ENCODE measurements at regions not wholly inside any gene's neighbourhood (a gene's known extent, or its start where the extent isn't known, plus 50 kb on each side); places are given as distances from the start of the nearest gene placed in this dataset.
A peak's percentile ranks its signal among the peaks of the same experiment; 100 is the strongest.
"Not testable (repeated sequence)": the region's sequence is repeated elsewhere in the genome, so short reads cannot be mapped to it uniquely, and the experiment has no call there.

GRCh38 chr18:14460364-14460763, 83.0 kb downstream of the POTEC start:
- not testable (repeated sequence) for DNase-seq

GRCh38 chr18:14459826-14460225, 83.6 kb downstream of the POTEC start:
- DNase-seq = not testable (repeated sequence)

DNA sequence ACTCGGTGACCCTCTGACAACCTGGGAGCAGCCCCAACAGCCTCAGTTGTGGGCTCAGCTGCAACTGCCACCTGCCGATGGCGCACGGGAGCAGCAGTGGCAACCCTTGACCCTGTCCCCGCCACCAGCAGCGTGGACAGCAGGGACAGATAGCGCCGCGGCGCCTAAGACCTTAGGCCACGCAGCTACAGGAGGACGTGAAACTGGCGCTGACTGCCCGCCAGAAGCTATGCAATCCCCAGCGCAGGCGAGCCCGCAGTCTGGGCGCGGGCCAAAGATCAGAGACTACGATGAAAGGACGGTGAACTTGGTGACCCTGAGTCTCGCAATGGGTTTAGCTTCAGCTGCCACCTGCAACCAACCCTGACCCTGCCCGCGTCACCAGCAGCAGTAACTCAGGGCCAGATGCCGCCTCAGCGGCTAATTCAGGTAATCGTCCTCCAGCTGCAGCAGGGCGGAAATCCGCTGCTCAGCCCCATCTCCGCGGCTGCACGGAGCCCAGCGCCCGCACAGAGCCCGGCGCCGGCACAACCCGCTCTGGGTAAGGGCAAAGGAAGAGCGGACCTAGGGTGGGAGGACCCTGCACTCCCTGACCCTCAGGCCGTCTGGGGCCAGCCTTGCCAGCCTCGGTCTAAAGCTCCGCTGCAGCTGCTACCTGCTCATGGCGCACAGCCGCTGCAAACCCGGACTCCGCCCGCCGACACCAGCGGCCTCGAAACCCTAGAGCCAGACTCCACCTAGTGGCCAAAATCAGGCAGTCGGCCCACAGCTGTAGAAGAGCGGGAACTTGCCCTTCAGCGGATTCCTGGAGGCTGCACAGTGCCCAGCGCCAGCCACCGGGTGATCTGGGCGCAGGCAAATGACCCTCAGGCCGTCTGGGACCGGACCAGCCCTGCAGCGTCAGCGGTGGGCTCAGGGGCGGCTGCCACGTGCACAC, 85.1 kb downstream of the POTEC start:
- peak in 3 of 14 donors; percentile 9 to 22 (median 16) for DNase-seq

- DNase-seq = peak in 3 of 14 donors; percentile 4 to 21 (median 12)
These were observed 92.8 kb downstream of the POTEC start for GRCh38 chr18:14450637-14451009.

GRCh38 chr18:14449995-14450636, 93.3 kb downstream of the POTEC start:
- DNase-seq = peak in 5 of 14 donors; percentile 2 to 57 (median 12)

DNA sequence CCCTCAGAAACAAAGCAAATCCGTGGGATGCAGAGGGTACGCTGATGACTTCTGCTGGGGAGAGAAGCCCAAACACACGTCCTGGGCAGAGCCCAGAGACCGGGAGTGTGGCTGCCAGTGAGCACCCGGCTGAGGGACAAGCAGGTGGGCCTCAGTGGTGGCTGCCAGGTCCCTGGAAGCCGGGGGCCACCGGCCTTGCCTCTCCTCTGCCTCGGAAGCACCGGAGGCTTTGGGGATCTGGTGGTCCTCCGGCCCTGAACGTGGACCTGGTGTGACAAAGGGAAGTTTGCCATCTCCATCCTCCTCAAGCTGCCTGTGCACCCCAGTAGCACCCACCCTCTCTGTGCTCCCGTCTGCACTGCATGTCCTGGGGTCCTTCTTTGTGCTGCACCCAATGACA, 94.3 kb downstream of the POTEC start:
- not testable (repeated sequence) for DNase-seq

- not testable (repeated sequence) for DNase-seq
These were observed 95.7 kb downstream of the POTEC start for GRCh38 chr18:14447715-14448114.

- not testable (repeated sequence) for DNase-seq
These were observed 107.9 kb downstream of the POTEC start for GRCh38 chr18:14435460-14435859.

- not testable (repeated sequence) for DNase-seq
These were observed 111.0 kb downstream of the POTEC start for GRCh38 chr18:14432371-14432770.

- DNase-seq = peak in 9 of 14 donors; percentile 9 to 80 (median 26)
These were observed 112.3 kb downstream of the POTEC start for GRCh38 chr18:14431031-14431521.

DNA sequence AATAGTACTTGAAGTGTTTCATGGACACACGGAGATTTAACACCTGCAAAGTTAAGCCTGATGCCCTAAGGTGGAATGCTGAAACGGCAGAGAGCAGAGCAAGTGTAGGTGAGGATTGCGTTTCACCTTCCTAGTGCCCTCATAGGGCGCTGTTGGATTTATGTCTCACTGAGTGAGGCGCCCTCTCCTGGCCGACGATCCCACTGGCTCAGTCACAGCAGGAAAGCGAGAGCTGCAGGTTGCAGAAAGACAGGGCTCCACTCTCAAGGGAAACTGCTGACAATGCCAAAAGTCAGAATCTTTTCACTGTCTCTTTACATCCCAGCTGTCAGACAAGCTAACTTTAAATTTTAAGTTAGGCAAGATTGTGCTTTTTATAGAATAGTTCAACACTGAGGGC, 127.6 kb downstream of the POTEC start:
- peak in 3 of 14 donors; percentile 0 to 2 (median 1) for DNase-seq

GRCh38 chr18:14415399-14415798, 128.0 kb downstream of the POTEC start:
- DNase-seq = not testable (repeated sequence)

DNA sequence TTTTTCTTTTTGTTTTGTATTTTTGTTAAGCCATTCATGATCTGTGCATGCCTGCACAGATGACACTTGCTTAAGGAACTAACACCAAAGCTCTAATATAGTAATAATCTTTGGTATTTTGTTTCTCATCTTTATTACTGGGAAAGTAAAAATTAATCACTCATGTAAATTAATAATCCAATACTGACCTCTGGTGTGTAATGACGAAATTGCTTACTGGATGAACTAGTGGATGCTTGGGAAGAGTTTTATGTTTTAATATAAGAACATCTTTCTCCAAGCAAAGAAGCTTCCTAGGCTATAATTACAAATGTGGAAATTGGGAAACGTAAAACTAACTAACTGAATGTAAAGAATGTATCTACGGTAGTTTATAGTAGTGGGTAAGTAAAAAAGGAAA, 147.9 kb downstream of the POTEC start:
- DNase-seq = not testable (repeated sequence)

GRCh38 chr18:14393563-14394103, 149.8 kb downstream of the POTEC start:
- DNase-seq = not testable (repeated sequence)

DNA sequence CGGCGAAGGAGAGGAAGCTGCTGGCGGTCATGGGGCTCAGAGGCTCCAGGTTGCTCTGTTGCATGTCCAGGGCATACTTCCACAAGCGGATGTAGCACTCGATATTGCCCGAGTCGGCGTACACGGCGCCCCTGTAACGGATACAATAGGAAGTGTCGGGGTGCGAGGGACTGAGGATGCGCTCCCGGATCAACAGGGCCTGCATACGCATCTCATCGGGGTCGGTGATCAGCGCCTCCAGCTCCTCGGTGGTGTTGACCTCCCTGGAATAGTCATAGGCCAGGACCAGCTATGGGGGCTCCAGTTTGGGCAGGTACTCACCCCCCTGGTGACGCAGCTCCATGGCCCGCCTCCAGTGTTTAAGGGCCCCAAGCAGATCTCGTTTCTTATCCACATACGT, 150.8 kb downstream of the POTEC start:
- DNase-seq = not testable (repeated sequence)

- not testable (repeated sequence) for DNase-seq
These were observed 158.4 kb downstream of the POTEC start for GRCh38 chr18:14384961-14385360.

DNA sequence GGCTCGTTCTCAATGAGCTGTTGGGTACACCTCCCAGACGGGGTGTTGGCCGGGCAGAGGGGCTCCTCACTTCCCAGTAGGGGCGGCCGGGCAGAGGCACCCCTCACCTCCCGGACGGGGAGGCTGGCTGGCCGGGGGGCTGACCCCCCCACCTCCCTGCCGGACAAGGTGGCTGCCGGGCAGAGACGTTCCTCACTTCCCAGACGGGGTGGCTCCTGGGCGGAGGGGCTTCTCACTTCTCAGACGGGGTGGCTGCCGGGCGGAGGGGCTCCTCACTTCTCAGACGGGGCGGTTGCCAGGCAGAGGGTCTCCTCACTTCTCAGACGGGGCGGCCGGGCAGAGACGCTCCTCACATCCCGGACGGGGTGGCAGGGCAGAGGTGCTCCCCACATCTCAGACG, 160.7 kb downstream of the POTEC start:
- not testable (repeated sequence) for DNase-seq

DNA sequence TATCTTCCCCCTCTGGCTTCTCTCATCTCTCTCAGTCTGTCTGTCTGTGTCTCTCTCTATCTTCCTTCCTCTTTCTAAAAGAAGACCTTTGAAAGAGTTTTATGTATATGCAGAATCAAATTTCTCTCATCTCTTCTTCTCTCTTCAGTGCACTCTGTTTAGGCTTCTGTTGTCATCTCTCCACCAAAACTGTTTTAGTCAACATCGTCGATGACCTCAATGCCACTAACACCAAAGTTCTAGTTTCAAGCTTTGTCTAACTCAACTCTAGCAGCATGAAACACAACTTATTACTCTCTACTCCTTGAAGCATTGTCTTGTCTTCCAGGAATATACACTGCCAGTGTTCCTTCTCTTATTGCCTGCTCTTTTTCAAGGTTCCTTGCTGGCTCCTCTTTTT, 163.9 kb downstream of the POTEC start:
- DNase-seq = not testable (repeated sequence)

- peak in 1 of 14 donors; percentile 37 for DNase-seq
These were observed 165.0 kb downstream of the POTEC start for GRCh38 chr18:14378376-14378775.

GRCh38 chr18:14361346-14361745, 182.1 kb downstream of the POTEC start:
- not testable (repeated sequence) for DNase-seq

- not testable (repeated sequence) for DNase-seq
These were observed 185.7 kb downstream of the POTEC start for GRCh38 chr18:14357553-14358297.

- DNase-seq = not testable (repeated sequence)
These were observed 201.2 kb downstream of the POTEC start for GRCh38 chr18:14342170-14342569.
